ENCODE measurements at regions not wholly inside any gene's neighbourhood (a gene's known extent, or its start where the extent isn't known, plus 50 kb on each side); places are given as distances from the start of the nearest gene placed in this dataset.

DNA sequence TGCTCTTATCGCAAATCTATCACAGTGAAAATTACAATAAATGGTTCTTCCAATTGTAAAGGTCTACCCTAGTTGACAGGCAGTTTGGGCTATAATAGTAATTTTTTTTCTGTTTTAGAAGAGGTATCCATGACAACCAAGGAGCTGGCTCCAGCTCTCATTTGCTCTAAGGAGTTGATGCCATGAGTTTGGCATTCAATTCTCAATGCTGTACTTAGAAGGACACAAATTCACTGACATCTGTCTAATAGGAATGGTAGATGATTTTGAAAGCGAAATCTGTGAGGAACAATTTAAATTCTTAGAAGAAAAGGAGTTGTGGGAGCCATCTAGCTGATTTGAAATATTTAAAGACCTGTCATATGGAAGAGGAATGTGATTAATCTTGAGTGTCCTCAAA is 203.6 kb upstream of the DAB2 start:
- no peak overlapping the region for H3K27ac ChIP-seq
- H3K4me3 ChIP-seq: no peak overlapping the region
- no peaks in the 10 kb centered on the region for H3K36me3 ChIP-seq
- no peaks in the 10 kb centered on the region for H3K9me3 ChIP-seq
- TF ChIP-seq POLR2A (IDR thresholded peaks at IDR 0.05) (no peak), EP300 (IDR thresholded peaks at IDR 0.05; ENCODE audit: low read depth) (no peak), POLR2AphosphoS5 (IDR thresholded peaks at IDR 0.05) (no peak)
- TF ChIP-seq, protein P1, sequence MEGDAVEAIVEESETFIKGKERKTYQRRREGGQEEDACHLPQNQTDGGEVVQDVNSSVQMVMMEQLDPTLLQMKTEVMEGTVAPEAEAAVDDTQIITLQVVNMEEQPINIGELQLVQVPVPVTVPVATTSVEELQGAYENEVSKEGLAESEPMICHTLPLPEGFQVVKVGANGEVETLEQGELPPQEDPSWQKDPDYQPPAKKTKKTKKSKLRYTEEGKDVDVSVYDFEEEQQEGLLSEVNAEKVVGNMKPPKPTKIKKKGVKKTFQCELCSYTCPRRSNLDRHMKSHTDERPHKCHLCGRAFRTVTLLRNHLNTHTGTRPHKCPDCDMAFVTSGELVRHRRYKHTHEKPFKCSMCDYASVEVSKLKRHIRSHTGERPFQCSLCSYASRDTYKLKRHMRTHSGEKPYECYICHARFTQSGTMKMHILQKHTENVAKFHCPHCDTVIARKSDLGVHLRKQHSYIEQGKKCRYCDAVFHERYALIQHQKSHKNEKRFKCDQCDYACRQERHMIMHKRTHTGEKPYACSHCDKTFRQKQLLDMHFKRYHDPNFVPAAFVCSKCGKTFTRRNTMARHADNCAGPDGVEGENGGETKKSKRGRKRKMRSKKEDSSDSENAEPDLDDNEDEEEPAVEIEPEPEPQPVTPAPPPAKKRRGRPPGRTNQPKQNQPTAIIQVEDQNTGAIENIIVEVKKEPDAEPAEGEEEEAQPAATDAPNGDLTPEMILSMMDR (IDR thresholded peaks at IDR 0.05): no peak
- in situ Hi-C loops (cut with MboI; ENCODE audit: low pct_ligation_motif_present in 1 of 4, low pct_unique_long_range_greater_than_20kb in 1 of 4, low sequenced_read_pairs in 3 of 4) (no loop called here), intact Hi-C loops (cut with DNase I; ENCODE audit: low total_unique reads) (no loop called here)
- peaks cover 0 to 15% (median 7%) of the 10 kb centered on the region in 4 donors for H3K4me1 ChIP-seq
- no peak for DNase-seq
- WGBS, 2 donors (ENCODE audit: low coverage in 1 of 2): 85 to 86% methylated on average over 2 of the region's 2 CpGs
- no peaks in the 10 kb centered on the region for H3K27me3 ChIP-seq

DNA sequence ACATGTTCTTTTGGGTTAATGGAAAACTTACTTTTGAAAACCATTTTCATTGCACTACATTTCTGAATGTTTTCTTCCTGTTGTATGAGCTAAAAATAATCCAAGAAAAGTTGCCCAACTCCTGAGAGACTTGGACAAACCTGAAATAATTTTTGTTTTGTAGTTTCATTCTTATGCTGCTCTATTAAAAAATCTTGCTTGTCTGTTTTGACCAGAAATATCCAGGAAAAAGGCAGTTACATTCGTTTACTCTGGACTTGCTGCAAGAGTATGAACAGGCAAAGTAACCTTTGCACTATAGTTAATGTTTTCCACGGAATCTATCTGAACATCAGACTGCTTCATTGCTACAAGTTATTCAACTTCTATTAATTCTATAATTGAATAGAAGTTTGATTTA is 200.1 kb upstream of the DAB2 start:
- Histone ChIP-seq H3K4me3 (no peak overlapping the region), H3K27me3 (no peaks in the 10 kb centered on the region), H3K9me3 (no peaks in the 10 kb centered on the region), H3K27ac (peak overlapping the region; percentile 71 to 82 (median 78)), H3K36me3 (no peaks in the 10 kb centered on the region), H3K4me1 (peaks cover 0 to 15% (median 7%) of the 10 kb centered on the region in 4 donors)
- intact Hi-C loops (cut with DNase I; ENCODE audit: low total_unique reads): no loop called here
- 18 to 23% methylated on average over 2 of the region's 2 CpGs for WGBS, 2 donors (ENCODE audit: low coverage in 1 of 2)
- DNase-seq: no peak
- in situ Hi-C loops (cut with MboI; ENCODE audit: low pct_ligation_motif_present in 1 of 4, low pct_unique_long_range_greater_than_20kb in 1 of 4, low sequenced_read_pairs in 3 of 4): no loop called here
- TF ChIP-seq EP300 (IDR thresholded peaks at IDR 0.05; ENCODE audit: low read depth) (no peak), POLR2AphosphoS5 (IDR thresholded peaks at IDR 0.05) (no peak), POLR2A (IDR thresholded peaks at IDR 0.05) (no peak)
- TF ChIP-seq, protein P1 (IDR thresholded peaks at IDR 0.05): no peak

DNA sequence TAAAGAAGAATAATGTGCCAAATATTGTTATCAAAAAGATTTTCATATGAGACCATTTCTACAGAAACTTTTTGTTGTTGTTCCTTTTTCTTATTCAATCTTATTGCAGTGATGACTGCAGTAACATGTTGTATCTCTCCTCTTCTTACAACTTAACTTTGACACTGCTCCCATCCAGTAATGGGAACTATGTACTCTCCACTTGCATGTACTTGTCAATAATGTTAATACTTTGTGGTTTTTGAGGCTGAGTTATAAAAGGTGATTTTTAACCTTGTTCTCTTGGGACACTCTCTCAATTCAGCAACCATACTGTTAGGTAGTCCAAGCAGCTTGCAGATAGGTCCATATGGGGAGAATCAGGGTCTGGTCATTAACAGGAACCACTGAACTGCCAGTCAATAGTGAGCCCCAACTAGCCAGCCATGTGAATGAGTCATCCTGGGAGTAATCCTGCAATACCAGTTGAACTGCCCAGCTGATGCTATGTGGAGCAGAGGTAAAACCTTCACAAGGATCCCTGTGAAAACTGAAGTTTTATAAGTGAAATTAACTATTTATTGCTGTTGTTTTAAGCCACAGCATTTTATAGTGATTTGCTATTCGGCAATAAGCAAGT is 199.6 kb upstream of the DAB2 start:
- peak; percentile 77 for DNase-seq
- Histone ChIP-seq H3K27me3 (no peaks in the 10 kb centered on the region), H3K4me3 (no peak overlapping the region), H3K36me3 (no peaks in the 10 kb centered on the region), H3K9me3 (no peaks in the 10 kb centered on the region), H3K27ac (peak overlapping the region; percentile 71 to 82 (median 78)), H3K4me1 (peaks cover 0 to 15% (median 7%) of the 10 kb centered on the region in 4 donors)
- in situ Hi-C loops (cut with MboI; ENCODE audit: low pct_ligation_motif_present in 1 of 4, low pct_unique_long_range_greater_than_20kb in 1 of 4, low sequenced_read_pairs in 3 of 4): no loop called here
- intact Hi-C loops (cut with DNase I; ENCODE audit: low total_unique reads): no loop called here
- 60 to 63% methylated on average over 1 of the region's 1 CpG for WGBS, 2 donors (ENCODE audit: low coverage in 1 of 2)
- TF ChIP-seq EP300 (IDR thresholded peaks at IDR 0.05; ENCODE audit: low read depth) (no peak), POLR2AphosphoS5 (IDR thresholded peaks at IDR 0.05) (peak in 2 of 3 donors; percentile 83 to 88), POLR2A (IDR thresholded peaks at IDR 0.05) (no peak)
- TF ChIP-seq, protein P1 (IDR thresholded peaks at IDR 0.05): no peak

DNA sequence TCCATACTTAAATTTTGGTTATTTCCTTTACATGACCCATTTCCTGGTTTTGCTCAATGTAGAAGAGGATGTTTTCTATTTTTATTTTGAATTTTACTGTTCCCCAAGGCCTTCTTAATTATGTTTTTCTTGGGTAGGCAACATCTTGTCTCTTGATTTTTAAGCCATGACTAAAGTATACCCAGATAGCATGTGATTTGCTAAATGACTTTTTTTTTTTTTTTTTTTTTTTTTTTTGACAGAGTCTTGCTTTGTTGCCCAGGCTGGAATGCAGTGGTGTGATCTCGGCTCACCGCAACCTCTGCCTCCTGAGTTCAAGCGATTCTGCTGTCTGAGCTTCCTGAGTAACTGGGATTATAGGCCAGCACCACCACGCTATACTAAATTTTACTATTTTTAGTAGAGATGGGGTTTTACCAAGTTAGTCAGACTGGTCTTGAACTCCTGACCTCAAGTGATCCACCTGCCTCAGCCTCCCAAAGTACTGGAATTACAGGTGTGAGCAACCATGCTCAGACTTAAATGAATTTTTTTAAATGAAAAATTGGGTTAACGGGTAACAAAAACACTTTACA is 198.6 kb upstream of the DAB2 start:
- DNase-seq: no peak
- Histone ChIP-seq H3K27ac (peak overlapping the region in 2 of 4 donors; percentile 73 to 77), H3K36me3 (no peaks in the 10 kb centered on the region), H3K27me3 (no peaks in the 10 kb centered on the region), H3K4me3 (no peak overlapping the region), H3K4me1 (peaks cover 0 to 20% (median 7%) of the 10 kb centered on the region in 4 donors), H3K9me3 (no peaks in the 10 kb centered on the region)
- intact Hi-C loops (cut with DNase I; ENCODE audit: low total_unique reads): no loop called here
- in situ Hi-C loops (cut with MboI; ENCODE audit: low pct_ligation_motif_present in 1 of 4, low pct_unique_long_range_greater_than_20kb in 1 of 4, low sequenced_read_pairs in 3 of 4): no loop called here
- 88 to 93% methylated on average over 1 to 5 of the region's 5 CpGs for WGBS, 2 donors (ENCODE audit: low coverage in 1 of 2)
- no peak for TF ChIP-seq POLR2AphosphoS5 (IDR thresholded peaks at IDR 0.05)
- TF ChIP-seq, protein P1 (IDR thresholded peaks at IDR 0.05): no peak
- TF ChIP-seq POLR2A (IDR thresholded peaks at IDR 0.05): no peak
- no peak for TF ChIP-seq EP300 (IDR thresholded peaks at IDR 0.05; ENCODE audit: low read depth)

Data from transverse colon (tissue), 4 donors.